HL-60 (cell line): ENCODE measurements at regions not wholly inside any gene's neighbourhood (a gene's known extent, or its start where the extent isn't known, plus 50 kb on each side); places are given as distances from the start of the nearest gene placed in this dataset.

Source experiments
- GABPA ChIP-seq: IDR thresholded peaks from 2 replicates; pipeline ENCODE4 v1.6.1; 2012; ENCODE audit warnings: low read depth
- POLR2AphosphoS5 ChIP-seq: IDR thresholded peaks from 2 replicates; pipeline ENCODE4 v1.6.1; 2012; ENCODE audit warnings: low read depth
- SPI1 ChIP-seq: IDR thresholded peaks from 2 replicates; pipeline ENCODE4 v1.6.1; 2012; ENCODE audit warnings: low read depth, mild to moderate bottlenecking, borderline replicate concordance
- TF ChIP-seq, protein P1 (sequence below): IDR thresholded peaks from one replicate; pipeline ENCODE4 v1.5.1; 2011; ENCODE audit warnings: low read length, control low read depth, inconsistent platforms; ENCODE audit not compliant: insufficient read depth
- TF ChIP-seq, protein P2 (sequence below): IDR thresholded peaks from 2 replicates; pipeline ENCODE4 v1.6.1; 2012; ENCODE audit warnings: low read depth; ENCODE audit not compliant: insufficient replicate concordance

DNA sequence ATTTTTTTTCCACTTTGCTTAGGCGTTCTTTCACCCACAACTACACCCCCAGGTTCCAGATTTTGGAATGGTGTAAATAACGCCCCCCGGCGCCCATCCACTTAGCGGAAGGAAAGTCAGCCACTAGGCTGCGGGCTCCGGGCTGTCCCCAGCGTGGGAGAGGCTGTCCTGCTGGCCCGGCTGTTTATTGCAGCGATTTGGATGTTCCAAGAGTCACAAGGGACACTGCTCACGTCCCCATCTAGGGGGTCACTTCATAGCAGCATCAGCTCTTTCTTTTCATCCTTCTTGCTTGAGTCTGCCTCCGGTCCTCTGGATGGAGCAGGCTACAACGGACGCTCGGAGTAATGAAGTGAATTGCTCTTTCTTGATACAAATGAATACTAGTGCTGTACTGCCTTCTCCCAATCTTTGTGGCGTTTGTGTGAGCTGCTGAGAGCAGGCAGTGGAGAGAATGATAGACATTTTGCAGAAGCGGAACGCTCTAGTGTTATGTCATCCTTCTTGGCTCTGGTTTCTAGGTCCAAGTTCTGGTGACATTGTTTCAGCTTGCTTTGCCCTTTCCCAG lies 50.7 kb upstream of the PAIP2B start:
- TF ChIP-seq, protein P1, sequence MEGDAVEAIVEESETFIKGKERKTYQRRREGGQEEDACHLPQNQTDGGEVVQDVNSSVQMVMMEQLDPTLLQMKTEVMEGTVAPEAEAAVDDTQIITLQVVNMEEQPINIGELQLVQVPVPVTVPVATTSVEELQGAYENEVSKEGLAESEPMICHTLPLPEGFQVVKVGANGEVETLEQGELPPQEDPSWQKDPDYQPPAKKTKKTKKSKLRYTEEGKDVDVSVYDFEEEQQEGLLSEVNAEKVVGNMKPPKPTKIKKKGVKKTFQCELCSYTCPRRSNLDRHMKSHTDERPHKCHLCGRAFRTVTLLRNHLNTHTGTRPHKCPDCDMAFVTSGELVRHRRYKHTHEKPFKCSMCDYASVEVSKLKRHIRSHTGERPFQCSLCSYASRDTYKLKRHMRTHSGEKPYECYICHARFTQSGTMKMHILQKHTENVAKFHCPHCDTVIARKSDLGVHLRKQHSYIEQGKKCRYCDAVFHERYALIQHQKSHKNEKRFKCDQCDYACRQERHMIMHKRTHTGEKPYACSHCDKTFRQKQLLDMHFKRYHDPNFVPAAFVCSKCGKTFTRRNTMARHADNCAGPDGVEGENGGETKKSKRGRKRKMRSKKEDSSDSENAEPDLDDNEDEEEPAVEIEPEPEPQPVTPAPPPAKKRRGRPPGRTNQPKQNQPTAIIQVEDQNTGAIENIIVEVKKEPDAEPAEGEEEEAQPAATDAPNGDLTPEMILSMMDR = no peak
- no peak for TF ChIP-seq POLR2AphosphoS5
- TF ChIP-seq, protein P2, sequence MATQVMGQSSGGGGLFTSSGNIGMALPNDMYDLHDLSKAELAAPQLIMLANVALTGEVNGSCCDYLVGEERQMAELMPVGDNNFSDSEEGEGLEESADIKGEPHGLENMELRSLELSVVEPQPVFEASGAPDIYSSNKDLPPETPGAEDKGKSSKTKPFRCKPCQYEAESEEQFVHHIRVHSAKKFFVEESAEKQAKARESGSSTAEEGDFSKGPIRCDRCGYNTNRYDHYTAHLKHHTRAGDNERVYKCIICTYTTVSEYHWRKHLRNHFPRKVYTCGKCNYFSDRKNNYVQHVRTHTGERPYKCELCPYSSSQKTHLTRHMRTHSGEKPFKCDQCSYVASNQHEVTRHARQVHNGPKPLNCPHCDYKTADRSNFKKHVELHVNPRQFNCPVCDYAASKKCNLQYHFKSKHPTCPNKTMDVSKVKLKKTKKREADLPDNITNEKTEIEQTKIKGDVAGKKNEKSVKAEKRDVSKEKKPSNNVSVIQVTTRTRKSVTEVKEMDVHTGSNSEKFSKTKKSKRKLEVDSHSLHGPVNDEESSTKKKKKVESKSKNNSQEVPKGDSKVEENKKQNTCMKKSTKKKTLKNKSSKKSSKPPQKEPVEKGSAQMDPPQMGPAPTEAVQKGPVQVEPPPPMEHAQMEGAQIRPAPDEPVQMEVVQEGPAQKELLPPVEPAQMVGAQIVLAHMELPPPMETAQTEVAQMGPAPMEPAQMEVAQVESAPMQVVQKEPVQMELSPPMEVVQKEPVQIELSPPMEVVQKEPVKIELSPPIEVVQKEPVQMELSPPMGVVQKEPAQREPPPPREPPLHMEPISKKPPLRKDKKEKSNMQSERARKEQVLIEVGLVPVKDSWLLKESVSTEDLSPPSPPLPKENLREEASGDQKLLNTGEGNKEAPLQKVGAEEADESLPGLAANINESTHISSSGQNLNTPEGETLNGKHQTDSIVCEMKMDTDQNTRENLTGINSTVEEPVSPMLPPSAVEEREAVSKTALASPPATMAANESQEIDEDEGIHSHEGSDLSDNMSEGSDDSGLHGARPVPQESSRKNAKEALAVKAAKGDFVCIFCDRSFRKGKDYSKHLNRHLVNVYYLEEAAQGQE = no peak
- TF ChIP-seq GABPA = no peak
- TF ChIP-seq SPI1 = no peak
